Testis (tissue), 2 donors: ENCODE measurements at regions not wholly inside any gene's neighbourhood (a gene's known extent, or its start where the extent isn't known, plus 50 kb on each side); places are given as distances from the start of the nearest gene placed in this dataset.

Experiments
- POLR2A ChIP-seq: fragments of 450-650 bp; IDR thresholded peaks from one replicate; pipeline ENCODE4 v1.6.1; 2017; ENCODE audit warnings: antibody characterized with exemption, mild to moderate bottlenecking, moderate library complexity
- TF ChIP-seq, protein P1 (sequence below), 3 experiments: fragments of 450-650 bp in 2 of 3; fragments of 200-600 bp in 1 of 3; sonication (generic) in 1 of 3; IDR thresholded peaks; one replicate each; pipeline ENCODE4 v1.5.1; 2016 to 2019; ENCODE audit warnings: antibody characterized with exemption in 3 of 3, mild to moderate bottlenecking in 2 of 3, moderate library complexity in 1 of 3

DNA sequence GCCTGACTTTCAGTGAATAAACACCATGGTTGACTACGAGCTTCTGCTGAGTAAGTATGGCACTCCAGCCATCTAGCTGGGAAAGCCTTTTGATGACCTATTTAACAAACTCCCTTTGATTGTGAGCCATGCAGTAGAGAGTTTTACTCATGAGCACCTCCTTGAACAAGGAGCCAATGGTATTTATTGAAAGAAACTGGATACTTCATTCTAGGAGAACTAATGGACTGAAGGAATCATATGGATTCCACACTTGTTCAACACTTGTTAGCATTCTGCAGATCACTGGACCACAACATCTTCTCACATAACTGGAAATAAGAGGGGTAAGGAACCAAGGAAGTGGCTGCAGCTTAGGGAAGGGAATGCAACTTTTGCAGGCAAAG lies 320.9 kb upstream of the ETAA1 start:
- TF ChIP-seq, protein P1, sequence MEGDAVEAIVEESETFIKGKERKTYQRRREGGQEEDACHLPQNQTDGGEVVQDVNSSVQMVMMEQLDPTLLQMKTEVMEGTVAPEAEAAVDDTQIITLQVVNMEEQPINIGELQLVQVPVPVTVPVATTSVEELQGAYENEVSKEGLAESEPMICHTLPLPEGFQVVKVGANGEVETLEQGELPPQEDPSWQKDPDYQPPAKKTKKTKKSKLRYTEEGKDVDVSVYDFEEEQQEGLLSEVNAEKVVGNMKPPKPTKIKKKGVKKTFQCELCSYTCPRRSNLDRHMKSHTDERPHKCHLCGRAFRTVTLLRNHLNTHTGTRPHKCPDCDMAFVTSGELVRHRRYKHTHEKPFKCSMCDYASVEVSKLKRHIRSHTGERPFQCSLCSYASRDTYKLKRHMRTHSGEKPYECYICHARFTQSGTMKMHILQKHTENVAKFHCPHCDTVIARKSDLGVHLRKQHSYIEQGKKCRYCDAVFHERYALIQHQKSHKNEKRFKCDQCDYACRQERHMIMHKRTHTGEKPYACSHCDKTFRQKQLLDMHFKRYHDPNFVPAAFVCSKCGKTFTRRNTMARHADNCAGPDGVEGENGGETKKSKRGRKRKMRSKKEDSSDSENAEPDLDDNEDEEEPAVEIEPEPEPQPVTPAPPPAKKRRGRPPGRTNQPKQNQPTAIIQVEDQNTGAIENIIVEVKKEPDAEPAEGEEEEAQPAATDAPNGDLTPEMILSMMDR (IDR thresholded peaks at IDR 0.05): no peak
- no peak for TF ChIP-seq POLR2A
